Lung (tissue), 11 donors: ENCODE measurements at regions not wholly inside any gene's neighbourhood (a gene's known extent, or its start where the extent isn't known, plus 50 kb on each side); places are given as distances from the start of the nearest gene placed in this dataset.

Source experiments
- ATAC-seq: fragments of 200-7000 bp; cut with Tn5 transposase; one replicate; pipeline ENCODE4 v1.9.1; 2020; ENCODE audit warnings: moderate number of reproducible peaks; ENCODE audit not compliant: insufficient read depth, low FRiP score
- DNase-seq, 3 donors: peaks; one replicate each; pipeline ENCODE4 v3.0.0-alpha.2; 2013 to 2017
- H3K27ac ChIP-seq, 2 donors: one replicate each; pipeline ENCODE4 v1.5.1; 2013; ENCODE audit warnings: mild to moderate bottlenecking in 2 of 2, moderate library complexity in 2 of 2, control low read depth in 1 of 2, inconsistent platforms in 1 of 2, low read depth in 1 of 2, low read length in 1 of 2
- H3K27me3 ChIP-seq, 3 donors: one replicate each; pipeline ENCODE4 v1.5.1; 2013; ENCODE audit warnings: low read length in 2 of 3; ENCODE audit not compliant: control insufficient read depth in 3 of 3, insufficient read depth in 3 of 3
- H3K36me3 ChIP-seq, 4 donors: one replicate each; pipeline ENCODE4 v1.5.1; 2013; ENCODE audit warnings: low read length in 4 of 4, mild to moderate bottlenecking in 1 of 4, moderate library complexity in 1 of 4; ENCODE audit not compliant: control insufficient read depth in 4 of 4, insufficient read depth in 4 of 4
- H3K4me1 ChIP-seq, 5 donors: one replicate each; pipeline ENCODE4 v1.5.1; 2013; ENCODE audit warnings: low read length in 5 of 5, mild to moderate bottlenecking in 2 of 5, moderate library complexity in 1 of 5; ENCODE audit not compliant: control insufficient read depth in 5 of 5, insufficient read depth in 5 of 5
- H3K4me3 ChIP-seq: one replicate; pipeline ENCODE4 v1.5.1; 2013; ENCODE audit warnings: mild to moderate bottlenecking, control low read depth, moderate library complexity
- H3K9ac ChIP-seq, 2 donors: one replicate each; pipeline ENCODE4 v1.5.1; 2013; ENCODE audit warnings: low read length in 2 of 2, control low read depth in 1 of 2; ENCODE audit not compliant: insufficient read depth in 1 of 2
- H3K9me3 ChIP-seq, 4 donors: one replicate each; pipeline ENCODE4 v1.5.1; 2013; ENCODE audit warnings: low read length in 3 of 4, mild to moderate bottlenecking in 1 of 4, moderate library complexity in 1 of 4; ENCODE audit not compliant: control insufficient read depth in 4 of 4, insufficient read depth in 3 of 4
- CTCF ChIP-seq: IDR thresholded peaks from 2 replicates; pipeline ENCODE4 v1.5.1; 2012; ENCODE audit warnings: mild to moderate bottlenecking; ENCODE audit errors: control extremely low read depth, extremely low read depth
- WGBS, 2 donors: extraction: QIAGEN DNeasy Blood & Tissue Kit; methylation state at CpG; one replicate each; pipeline ENCODE4 v1.1.7; 2013; 5-methylcytosine and 5-hydroxymethylcytosine counted together
- donor health status: control.
- donor health status: control.
- donor health status: Bipolar disorder and iron deficiency.
- donor health status: healthy.
- donor health status: DM: yes; HTN: yes; CAD: no.

DNA sequence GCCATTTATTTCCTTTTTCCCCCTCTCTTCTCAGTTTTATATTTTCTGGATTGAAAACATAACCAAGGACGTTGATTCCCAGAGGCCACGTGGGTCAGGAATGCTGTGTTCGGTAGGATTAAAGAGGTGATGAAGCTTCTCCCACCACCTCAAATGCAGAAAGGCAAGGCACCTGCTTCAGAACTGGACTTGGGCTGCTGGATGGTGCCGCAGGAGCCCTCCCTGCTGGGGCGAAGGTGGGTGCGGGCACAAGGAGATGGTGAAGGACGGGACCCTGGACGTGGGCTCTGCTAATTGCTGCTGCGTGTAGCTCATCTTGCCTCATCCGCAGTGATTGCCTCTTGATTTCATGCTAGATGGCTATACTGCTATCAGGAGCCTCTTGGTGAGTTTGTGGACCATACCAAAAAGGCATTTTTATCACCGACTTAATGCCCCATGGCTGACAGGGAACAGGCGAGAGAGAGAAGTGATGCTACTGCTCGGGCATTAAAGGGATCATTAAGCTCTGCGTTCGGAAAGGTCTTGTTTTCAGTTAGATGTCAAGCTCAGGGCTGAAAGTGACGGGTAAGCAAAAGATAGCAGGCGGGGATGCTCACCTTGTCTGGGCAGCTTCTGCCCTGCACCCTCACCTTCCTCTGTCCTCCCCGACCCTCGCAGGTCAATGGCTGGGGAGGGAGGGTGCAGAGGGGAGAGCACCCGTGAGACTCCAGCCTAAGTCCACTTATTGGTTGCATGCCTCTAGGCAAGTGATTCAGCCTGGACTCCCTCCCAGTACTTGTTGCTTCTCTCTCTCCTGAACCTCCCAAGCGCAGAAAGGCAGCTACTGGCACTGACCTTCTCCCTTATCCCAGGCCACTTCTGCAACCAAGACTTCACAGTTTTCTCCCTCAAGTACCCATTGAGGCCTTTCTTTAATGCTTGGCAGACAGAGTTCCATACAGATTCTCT lies 71.6 kb upstream of the FSTL4 start:
- DNase-seq, result no peak
- no peak for ATAC-seq
- Histone ChIP-seq H3K4me3 (no peak overlapping the region), H3K36me3 (no peaks in the 10 kb centered on the region), H3K27me3 (peaks cover 0 to 10% (median 5%) of the 10 kb centered on the region in 3 donors), H3K9me3 (no peaks in the 10 kb centered on the region), H3K9ac (no peak overlapping the region), H3K27ac (no peak overlapping the region), H3K4me1 (peaks cover 0 to 7% (median 0%) of the 10 kb centered on the region in 5 donors)
- WGBS, 2 donors, result 82 to 86% methylated on average over 21 of the region's 21 CpGs
- no peak for TF ChIP-seq CTCF

GRCh38 chr5:133682451-133682850 lies 70.1 kb upstream of the FSTL4 start:
- no peak overlapping the region for H3K4me3 ChIP-seq
- ATAC-seq (no peak), DNase-seq (no peak)
- 68 to 82% methylated on average over 4 of the region's 4 CpGs for WGBS, 2 donors
- peaks cover 0 to 6% (median 5%) of the 10 kb centered on the region in 3 donors for H3K27me3 ChIP-seq
- H3K9ac ChIP-seq, result no peak overlapping the region
- peaks cover 0 to 7% (median 0%) of the 10 kb centered on the region in 5 donors for H3K4me1 ChIP-seq
- no peaks in the 10 kb centered on the region for H3K9me3 ChIP-seq
- no peak for TF ChIP-seq CTCF
- no peaks in the 10 kb centered on the region for H3K36me3 ChIP-seq
- H3K27ac ChIP-seq, result no peak overlapping the region

GRCh38 chr5:133681896-133682295 lies 69.6 kb upstream of the FSTL4 start:
- Histone ChIP-seq H3K9ac (no peak overlapping the region), H3K27me3 (peaks cover 0 to 6% (median 5%) of the 10 kb centered on the region in 3 donors), H3K36me3 (no peaks in the 10 kb centered on the region), H3K27ac (no peak overlapping the region), H3K4me1 (peaks cover 0 to 7% (median 0%) of the 10 kb centered on the region in 5 donors), H3K4me3 (no peak overlapping the region), H3K9me3 (no peaks in the 10 kb centered on the region)
- TF ChIP-seq CTCF, result no peak
- WGBS, 2 donors, result 29 to 48% methylated on average over 2 of the region's 2 CpGs
- DNase-seq, result no peak
- no peak for ATAC-seq
